ENCODE measurements at regions not wholly inside any gene's neighbourhood (a gene's known extent, or its start where the extent isn't known, plus 50 kb on each side); places are given as distances from the start of the nearest gene placed in this dataset.

- DNase-seq (ENCODE audit: low spot score in 2 of 2): no peak
- H3K4me3 ChIP-seq: no peak overlapping the region
- 77 to 90% methylated on average over 7 of the region's 7 CpGs for WGBS, 2 donors
- no peak overlapping the region for H3K27ac ChIP-seq
- H3K4me1 ChIP-seq: no peaks in the 10 kb centered on the region
- TF ChIP-seq POLR2A (IDR thresholded peaks at IDR 0.05): no peak
- TF ChIP-seq EP300 (IDR thresholded peaks at IDR 0.05): no peak
- TF ChIP-seq CTCF (IDR thresholded peaks at IDR 0.05): no peak
- H3K36me3 ChIP-seq: no peaks in the 10 kb centered on the region
- H3K9me3 ChIP-seq: no peaks in the 10 kb centered on the region
- H3K27me3 ChIP-seq: no peaks in the 10 kb centered on the region
These were observed 318.7 kb upstream of the STT3B start for GRCh38 chr3:31213869-31214486.

GRCh38 chr3:31218082-31218481, 314.6 kb upstream of the STT3B start:
- TF ChIP-seq EP300 (IDR thresholded peaks at IDR 0.05): no peak
- TF ChIP-seq POLR2A (IDR thresholded peaks at IDR 0.05): no peak
- TF ChIP-seq CTCF (IDR thresholded peaks at IDR 0.05): no peak
- Histone ChIP-seq H3K36me3 (no peaks in the 10 kb centered on the region), H3K4me3 (no peak overlapping the region), H3K9me3 (no peaks in the 10 kb centered on the region), H3K27me3 (no peaks in the 10 kb centered on the region), H3K4me1 (no peaks in the 10 kb centered on the region), H3K27ac (no peak overlapping the region)
- DNase-seq (ENCODE audit: low spot score in 2 of 2): no peak
- 93 to 94% methylated on average over 3 of the region's 3 CpGs for WGBS, 2 donors

- DNase-seq (ENCODE audit: low spot score in 2 of 2): no peak
- Histone ChIP-seq H3K4me3 (no peak overlapping the region), H3K36me3 (no peaks in the 10 kb centered on the region), H3K27ac (peak overlapping the region in 1 of 4 donors; percentile 30), H3K9me3 (no peaks in the 10 kb centered on the region), H3K4me1 (no peaks in the 10 kb centered on the region), H3K27me3 (no peaks in the 10 kb centered on the region)
- TF ChIP-seq CTCF (IDR thresholded peaks at IDR 0.05): no peak
- TF ChIP-seq EP300 (IDR thresholded peaks at IDR 0.05): peak in 1 of 2 donors; percentile 24
- WGBS, 2 donors: 24 to 29% methylated on average over 2 of the region's 2 CpGs
These were observed 313.4 kb upstream of the STT3B start for GRCh38 chr3:31219131-31219843.

- Histone ChIP-seq H3K36me3 (no peaks in the 10 kb centered on the region), H3K4me1 (no peaks in the 10 kb centered on the region), H3K4me3 (no peak overlapping the region), H3K27me3 (no peaks in the 10 kb centered on the region), H3K27ac (no peak overlapping the region), H3K9me3 (no peaks in the 10 kb centered on the region)
- DNase-seq (ENCODE audit: low spot score in 2 of 2): no peak
- 96% methylated on average over 4 of the region's 4 CpGs for WGBS, 2 donors
- TF ChIP-seq POLR2A (IDR thresholded peaks at IDR 0.05) (no peak), CTCF (IDR thresholded peaks at IDR 0.05) (no peak), EP300 (IDR thresholded peaks at IDR 0.05) (no peak)
These were observed 312.3 kb upstream of the STT3B start for GRCh38 chr3:31220431-31220830.

- 70 to 72% methylated on average over 4 of the region's 4 CpGs for WGBS, 2 donors
- Histone ChIP-seq H3K27ac (no peak overlapping the region), H3K9me3 (no peaks in the 10 kb centered on the region), H3K27me3 (no peaks in the 10 kb centered on the region), H3K36me3 (no peaks in the 10 kb centered on the region), H3K4me1 (peaks cover 0 to 5% (median 0%) of the 10 kb centered on the region in 4 donors), H3K4me3 (no peak overlapping the region)
- TF ChIP-seq POLR2A (IDR thresholded peaks at IDR 0.05): no peak
- TF ChIP-seq EP300 (IDR thresholded peaks at IDR 0.05): no peak
- TF ChIP-seq CTCF (IDR thresholded peaks at IDR 0.05): no peak
- no peak for DNase-seq (ENCODE audit: low spot score in 2 of 2)
These were observed 309.4 kb upstream of the STT3B start for GRCh38 chr3:31223278-31223677.
